ENCODE measurements at regions not wholly inside any gene's neighbourhood (a gene's known extent, or its start where the extent isn't known, plus 50 kb on each side); places are given as distances from the start of the nearest gene placed in this dataset.
"Not testable (repeated sequence)": the region's sequence is repeated elsewhere in the genome, so short reads cannot be mapped to it uniquely, and the experiment has no call there.

DNA sequence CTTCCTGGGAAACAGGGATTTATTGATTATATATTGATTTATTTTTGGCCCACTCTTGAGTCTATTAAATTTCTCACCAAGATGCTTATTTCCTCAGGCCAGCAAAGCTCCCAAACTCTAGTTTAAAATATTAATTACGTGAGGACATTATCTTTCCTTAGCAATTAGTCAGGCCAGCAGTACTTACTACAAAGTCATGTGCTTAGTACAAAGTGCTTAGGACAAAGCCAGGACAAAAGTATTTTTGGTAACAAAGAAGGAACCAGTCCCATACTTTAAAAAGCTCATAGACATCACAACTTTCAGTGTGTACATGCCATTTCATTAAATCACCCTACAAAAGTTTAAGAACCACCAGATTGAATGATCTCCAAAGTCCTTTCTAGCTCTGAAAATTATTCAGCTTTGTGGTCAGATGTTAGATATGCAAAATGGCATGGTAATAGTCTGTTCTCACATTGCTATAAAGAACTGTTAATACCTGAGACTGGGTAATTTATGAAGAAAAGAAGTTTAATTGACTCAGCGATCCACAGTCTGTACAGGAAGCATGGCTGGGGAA, 94.7 kb upstream of the PWP1 start:
- DNase-seq (ENCODE audit: low read depth), result no peak

DNA sequence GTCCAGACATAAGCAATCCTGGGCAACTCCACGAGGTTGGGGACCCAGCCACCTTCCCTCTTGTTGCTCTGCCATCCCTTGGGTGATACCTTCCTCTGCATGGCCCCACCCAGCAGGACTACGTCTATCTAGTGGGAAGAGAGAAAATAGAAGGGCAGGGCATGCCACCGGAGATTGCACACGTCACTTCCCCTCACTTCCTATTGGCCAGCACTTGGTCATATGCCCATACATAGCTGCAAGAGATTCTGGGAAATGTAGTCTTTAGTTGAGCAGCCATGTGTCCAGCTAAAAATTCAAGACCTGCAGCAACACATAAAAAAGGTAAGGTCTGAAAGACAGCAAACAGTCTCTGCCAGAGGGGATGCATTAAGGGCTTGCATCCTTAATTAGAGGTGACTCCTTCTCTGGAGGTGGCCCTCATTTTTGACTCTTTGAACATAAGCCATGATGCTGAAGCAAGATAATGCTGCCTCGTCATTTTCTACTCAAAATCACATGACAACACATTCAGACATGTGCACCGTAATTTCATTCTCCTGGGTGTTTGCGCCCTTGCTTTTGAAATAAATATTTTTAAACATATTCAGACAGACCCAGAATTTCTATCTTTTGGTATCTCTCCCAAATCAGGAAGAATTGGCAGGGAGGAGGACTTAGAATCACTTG, 91.8 kb upstream of the PWP1 start:
- DNase-seq (ENCODE audit: low read depth), result no peak

DNA sequence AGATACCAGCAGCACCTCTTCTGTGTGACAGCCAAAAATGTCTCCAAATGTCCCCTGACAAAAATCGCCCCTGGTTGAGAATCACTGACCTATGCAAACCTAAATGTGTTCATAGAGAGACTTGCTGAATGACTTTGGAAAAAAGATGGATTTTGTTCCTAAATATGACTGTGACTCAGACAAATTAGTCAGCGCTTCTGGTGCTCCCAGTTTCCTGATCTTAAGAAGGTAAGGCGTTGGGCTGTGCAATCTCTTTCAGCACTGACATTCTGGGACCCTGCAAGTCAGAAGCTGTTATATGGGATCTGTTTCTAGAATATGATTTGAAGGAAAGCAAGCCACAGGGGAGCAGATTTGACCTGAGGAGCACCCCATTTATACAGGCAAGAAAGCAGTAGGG, 90.6 kb upstream of the PWP1 start:
- no peak for DNase-seq (ENCODE audit: low read depth)

DNA sequence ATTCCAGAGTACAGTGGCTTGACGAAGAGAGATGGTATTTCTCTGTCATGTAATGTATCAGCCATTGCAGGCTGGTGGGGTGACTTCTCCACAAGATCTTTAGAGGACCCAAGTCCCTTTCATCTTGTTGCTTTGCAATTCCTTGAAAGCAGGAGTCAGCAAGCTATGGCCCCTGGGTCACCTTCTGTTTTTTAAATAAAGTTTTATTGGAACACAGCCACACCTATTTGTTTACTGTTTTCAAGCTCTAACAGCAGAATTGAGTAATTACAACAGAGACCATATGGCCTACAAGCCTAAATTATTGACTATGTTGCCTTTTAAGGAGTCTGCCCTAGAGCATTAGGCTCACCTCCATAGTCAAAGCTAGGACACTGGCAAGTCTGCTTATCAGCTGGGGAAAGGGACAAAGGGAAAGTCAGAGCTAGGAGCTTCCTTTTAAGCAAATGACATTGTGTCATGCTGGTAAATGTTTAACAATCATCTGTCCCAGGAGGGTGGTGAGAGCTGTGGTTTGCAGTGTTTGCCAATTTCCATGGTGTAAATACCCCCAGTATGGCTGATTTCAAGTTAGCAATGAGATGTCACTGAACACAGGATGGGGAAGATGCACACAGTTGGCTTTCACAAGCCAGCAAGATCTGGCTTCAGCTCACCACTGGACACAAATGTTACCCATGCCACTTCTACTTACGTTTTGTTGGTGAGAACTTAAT, 87.7 kb upstream of the PWP1 start:
- no peak for DNase-seq (ENCODE audit: low read depth)

GRCh38 chr12:107598906-107599305, 86.7 kb upstream of the PWP1 start:
- no peak for DNase-seq (ENCODE audit: low read depth)

DNA sequence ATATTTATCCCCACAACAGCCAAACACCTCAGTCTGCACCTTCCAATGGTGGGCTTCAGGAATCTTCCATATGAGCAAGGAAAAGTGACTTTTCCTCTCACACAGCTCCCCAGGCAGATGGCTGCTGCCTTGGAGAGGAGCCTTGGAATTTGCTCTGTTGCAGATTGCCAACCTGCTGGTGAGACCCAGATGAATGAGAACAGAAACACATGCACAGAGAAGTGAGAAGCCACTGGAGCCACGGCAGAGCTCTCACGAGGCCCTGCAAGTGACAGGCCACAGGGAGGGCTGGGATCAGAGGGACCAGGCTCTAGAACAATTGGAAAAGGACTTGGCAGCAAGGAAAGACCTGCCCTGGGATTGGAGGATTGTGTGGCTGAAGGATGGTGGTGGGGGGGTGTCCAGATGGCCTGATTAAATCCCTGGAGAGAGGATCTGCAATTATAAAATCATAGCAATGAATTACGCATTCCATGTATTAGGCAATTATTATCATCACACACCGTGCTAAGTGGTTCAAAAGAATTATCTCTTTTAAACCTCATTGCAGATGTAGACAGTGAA, 84.9 kb upstream of the PWP1 start:
- no peak for DNase-seq (ENCODE audit: low read depth)

- no peak for DNase-seq (ENCODE audit: low read depth)
These were observed 83.2 kb upstream of the PWP1 start for GRCh38 chr12:107602446-107602845.

GRCh38 chr12:107605293-107605692, 80.3 kb upstream of the PWP1 start:
- no peak for DNase-seq (ENCODE audit: low read depth)

DNA sequence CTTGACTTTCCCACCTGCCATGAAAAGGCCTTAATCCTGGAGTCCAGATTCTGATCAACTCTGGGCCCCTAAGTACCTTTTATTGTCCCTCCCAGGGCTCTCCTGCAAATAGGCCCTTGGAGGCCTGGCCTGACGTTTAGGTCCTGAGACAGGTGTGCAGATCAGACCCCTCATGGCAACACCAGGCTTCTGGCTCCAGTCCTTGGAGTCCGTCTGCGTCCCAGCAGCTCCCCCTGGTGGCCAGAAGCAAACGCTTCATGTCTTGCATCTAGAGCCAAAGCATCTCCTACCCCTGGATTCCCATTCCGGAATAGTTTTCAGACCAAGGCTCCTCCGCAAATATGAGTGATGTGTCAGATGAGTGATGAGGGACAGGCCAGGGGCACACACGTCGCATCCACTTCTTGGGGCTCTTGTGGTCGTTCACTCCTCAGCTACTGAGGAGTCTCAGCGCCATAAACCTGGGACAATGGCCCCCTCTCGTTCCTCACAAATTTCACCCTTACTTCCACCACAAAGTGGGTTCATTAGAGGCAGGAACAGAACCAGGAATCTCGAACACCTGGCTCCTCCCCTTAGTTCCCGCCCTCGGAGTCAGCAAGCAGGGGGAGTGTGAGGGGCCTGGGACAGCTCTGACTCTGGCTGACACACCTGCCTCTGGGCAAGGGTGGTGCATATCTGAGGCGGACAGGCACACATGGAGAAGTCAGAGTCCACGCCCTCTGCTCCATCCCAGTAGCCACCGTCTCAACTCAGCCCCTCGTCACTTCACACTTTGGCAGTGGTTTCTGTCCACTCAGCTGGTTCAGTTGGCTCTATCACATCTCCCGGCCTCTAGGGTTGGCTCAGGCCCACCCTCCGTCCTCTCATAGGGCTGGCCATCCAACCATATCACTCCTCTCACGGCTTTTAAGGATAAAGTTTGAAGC, 77.9 kb upstream of the PWP1 start:
- peak; percentile 7 for DNase-seq (ENCODE audit: low read depth)

DNA sequence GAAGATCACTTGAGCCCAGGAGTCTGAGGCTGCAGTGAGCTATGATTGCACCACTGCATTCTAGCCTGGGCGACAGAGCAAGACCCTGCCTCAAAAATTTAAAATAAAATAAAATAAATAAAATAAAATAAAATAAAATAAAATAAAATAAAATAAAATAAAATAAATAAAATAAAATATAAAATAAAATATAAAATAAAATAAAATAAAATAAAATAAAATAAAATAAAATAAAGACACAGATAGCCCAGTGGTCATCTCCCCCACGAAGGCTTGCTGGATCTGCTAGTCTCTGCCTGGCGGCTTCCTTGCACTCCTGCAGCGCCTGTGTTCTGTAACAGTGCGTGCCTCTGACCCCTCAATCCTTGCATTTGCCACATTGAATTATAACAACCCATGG, 76.8 kb upstream of the PWP1 start:
- not testable (repeated sequence) for DNase-seq (ENCODE audit: low read depth)

DNA sequence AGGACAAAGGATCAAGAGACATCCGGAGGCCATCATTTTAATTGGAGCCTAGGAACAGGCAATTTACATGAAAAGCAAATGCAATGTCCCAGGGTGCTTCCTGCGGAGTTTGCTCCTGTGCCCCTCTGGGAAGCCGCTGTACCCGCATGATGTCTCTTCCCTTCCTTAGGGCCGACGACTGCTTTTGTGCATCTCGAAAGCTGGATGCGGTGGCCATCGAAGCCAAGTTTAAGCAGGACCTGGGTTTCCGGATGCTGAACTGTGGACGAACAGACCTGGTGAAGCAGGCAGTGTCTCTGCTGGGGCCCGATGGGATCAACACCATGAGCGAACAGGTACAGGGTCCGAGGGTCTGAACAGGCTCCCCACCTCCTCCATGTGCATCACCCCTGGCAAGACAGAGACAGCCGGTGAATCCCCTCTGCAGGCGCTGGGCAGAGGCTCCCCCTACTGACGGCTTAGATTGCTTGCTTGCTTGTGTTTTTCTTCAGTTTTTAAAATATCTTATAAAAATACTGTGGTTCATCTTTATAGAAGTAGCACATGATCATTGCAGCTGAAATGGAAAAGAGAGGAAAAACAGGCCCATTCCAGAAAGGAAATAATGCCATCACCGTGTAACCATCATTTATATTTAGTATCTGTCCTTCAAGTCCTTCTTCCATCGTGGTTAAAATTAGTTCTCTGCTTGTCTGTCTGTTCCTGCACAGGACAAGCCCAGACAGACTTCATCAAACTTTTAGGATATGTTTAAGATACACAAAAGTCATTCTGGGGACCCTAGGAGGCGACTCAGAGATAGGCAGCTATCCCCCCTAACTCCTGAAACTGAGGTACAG, 75.4 kb upstream of the PWP1 start:
- no peak for DNase-seq (ENCODE audit: low read depth)

- DNase-seq (ENCODE audit: low read depth), result no peak
These were observed 73.1 kb upstream of the PWP1 start for GRCh38 chr12:107612508-107612907.

DNA sequence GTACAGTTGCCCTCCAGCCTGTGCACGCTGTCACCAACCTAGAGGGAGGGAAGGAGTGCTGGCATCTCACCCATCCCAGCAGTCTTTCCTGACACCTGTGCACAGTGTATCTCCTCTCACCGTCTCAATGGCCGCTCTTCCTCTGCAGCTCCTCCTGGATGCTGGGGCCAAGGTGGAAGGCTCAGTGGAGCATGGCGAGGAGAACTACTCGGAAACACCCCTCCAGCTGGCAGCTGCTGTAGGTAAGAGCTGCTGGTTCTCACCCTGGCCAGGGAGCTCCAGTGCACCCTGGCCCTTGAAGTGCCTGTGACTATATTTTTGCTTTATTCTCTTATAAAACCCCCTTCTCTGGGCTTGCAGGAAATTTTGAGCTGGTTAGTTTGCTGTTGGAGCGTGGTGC, 68.7 kb upstream of the PWP1 start:
- no peak for DNase-seq (ENCODE audit: low read depth)

DNA sequence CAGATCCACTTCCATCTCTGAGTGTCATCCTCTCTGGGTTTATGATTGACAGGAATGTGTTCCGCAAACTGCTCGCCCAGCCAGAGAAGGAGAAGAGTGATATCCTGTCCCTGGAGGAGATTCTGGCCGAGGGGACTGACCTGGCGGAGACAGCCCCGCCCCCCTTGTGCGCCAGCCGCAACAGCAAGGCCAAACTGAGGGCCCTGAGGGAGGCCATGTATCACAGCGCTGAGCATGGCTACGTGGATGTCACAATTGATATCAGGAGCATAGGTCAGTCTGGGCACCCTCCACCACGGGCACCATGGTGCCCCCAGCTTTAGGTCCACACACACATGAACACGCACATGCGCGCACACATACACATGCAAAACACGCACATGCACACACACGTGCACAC, 67.5 kb upstream of the PWP1 start:
- no peak for DNase-seq (ENCODE audit: low read depth)

- DNase-seq (ENCODE audit: low read depth), result no peak
These were observed 65.8 kb upstream of the PWP1 start for GRCh38 chr12:107619831-107620230.

GRCh38 chr12:107622001-107622400, 63.6 kb upstream of the PWP1 start:
- no peak for DNase-seq (ENCODE audit: low read depth)

GRCh38 chr12:107624493-107624892, 61.1 kb upstream of the PWP1 start:
- DNase-seq (ENCODE audit: low read depth), result no peak

DNA sequence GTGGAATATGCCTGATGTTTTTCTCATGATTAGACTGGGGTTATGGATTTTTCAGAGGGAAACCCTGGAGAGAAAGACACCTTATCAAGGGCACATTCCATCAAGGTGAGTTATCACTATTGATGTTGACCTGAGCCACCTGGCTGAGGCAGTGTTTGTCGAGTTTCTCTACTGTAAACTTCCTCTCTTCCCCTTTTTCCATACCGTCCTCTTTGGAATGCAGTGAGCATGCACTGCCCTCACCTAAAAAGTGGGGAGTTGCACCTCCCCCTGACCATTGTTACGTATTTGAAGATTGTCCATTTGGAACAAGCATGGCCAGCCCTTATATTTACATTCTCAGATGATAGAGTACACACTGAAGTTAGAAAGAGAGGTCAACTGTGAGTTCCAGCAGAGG, 53.9 kb upstream of the PWP1 start:
- no peak for DNase-seq (ENCODE audit: low read depth)

DNA sequence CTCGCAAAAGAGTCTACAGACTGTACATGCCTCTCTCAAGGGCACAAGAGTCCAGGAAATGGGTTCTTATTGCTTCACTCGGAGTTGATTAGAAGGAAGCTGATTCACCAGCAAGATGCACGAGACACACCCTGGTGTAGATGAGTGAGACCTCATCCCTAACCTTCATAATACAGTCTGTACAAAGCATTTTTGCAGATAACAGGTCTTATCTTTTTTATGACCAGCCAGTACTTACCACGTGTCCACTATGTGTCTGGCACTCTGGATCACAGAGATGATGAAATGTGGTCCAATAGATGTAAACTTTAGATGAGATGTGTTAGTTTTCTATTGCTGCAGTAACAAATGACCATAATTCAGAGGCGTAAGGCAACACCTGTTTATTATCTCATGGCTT, 53.4 kb upstream of the PWP1 start:
- no peak for DNase-seq (ENCODE audit: low read depth)

DNA sequence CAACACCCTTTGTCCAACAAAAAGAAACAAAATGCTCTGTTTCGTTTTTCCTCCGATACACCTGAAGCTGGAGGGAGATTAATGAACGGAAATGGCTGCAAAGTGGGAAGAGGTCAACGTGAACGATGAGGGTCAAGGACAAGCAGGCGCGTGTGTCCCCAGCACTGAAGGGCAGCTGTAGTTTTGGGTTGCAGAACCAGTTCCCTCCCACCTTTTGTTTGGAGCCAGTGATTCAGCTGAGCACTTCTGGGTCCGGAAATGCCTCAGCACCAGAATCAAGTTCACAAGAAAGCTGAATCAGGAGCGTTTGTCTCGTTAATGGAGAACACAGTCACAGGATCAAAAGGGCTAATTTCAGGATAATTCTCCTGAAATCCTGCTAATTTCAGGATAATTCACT, 51.1 kb upstream of the PWP1 start:
- DNase-seq (ENCODE audit: low read depth), result no peak

- DNase-seq (ENCODE audit: low read depth), result no peak
These were observed 50.5 kb upstream of the PWP1 start for GRCh38 chr12:107635139-107635538.

Measured in GM04503 (cell line).